GM12878 (cell line): ENCODE measurements at regions not wholly inside any gene's neighbourhood (a gene's known extent, or its start where the extent isn't known, plus 50 kb on each side); places are given as distances from the start of the nearest gene placed in this dataset.

ENCODE experiments used
- ATAC-seq: fragments of 200-7000 bp; cut with Tn5 transposase; 3 replicates; pipeline ENCODE4 v1.9.1; 2020; ENCODE audit warnings: mild to moderate bottlenecking, moderate library complexity
- BruUV-seq: library from RNA; stranded (reverse); fragments of 400-500 nt; replicated peaks from 2 replicates; lab custom pipeline; 2021; lab: Mats Ljungman, UMichigan
- CTCF ChIA-PET: fragments of 300-600 bp; sonication (Branson Sonifier 250); formaldehyde crosslinking; extraction: SDS; loops from one replicate; lab custom pipeline; 2021; ENCODE audit warnings: inconsistent platforms; lab: Yijun Ruan, JAX
- POLR2A ChIA-PET: fragments of 350-600 bp; formaldehyde crosslinking; extraction: SDS; loops from one replicate; lab custom pipeline; 2021; ENCODE audit warnings: inconsistent platforms; lab: Charles Lee
- RAD21 ChIA-PET: fragments of 300-600 bp; sonication (Branson Sonifier 250); formaldehyde crosslinking; loops from one replicate; lab custom pipeline; 2023; ENCODE audit warnings: antibody characterized with exemption; ENCODE audit not compliant: unreplicated experiment; lab: Charles Lee
- SMC1A ChIA-PET: fragments of 300-600 bp; sonication (Branson Sonifier 250); formaldehyde crosslinking; loops from one replicate; lab custom pipeline; 2023; ENCODE audit not compliant: unreplicated experiment, uncharacterized antibody; lab: Charles Lee
- DNase-seq: peaks from one replicate; pipeline ENCODE4 v3.0.0-alpha.2; 2011; ENCODE audit warnings: low read depth, low spot score
- FAIRE-seq: peaks from 3 replicates; lab custom pipeline; 2011; peaks lifted over from hg19 to GRCh38; lab: Jason Lieb, UNC
- H2AFZ ChIP-seq: 2 replicates; pipeline ENCODE4 v1.6.0; 2011; ENCODE audit warnings: low read depth, low read length, control low read depth; ENCODE audit not compliant: control insufficient read depth
- H3K27ac ChIP-seq: 2 replicates; pipeline ENCODE4 v1.5.1; 2011; ENCODE audit warnings: control low read depth; ENCODE audit not compliant: control insufficient read depth, insufficient read depth
- H3K27me3 ChIP-seq, 2 experiments: replicated peaks in 1 of 2; 2 replicates each; pipeline versions ENCODE4 v1.6.0 to v1.6.1; 2011; ENCODE audit warnings: low read length in 1 of 2; ENCODE audit not compliant: control insufficient read depth in 2 of 2, insufficient read depth in 2 of 2
- H3K36me3 ChIP-seq, 2 experiments: 2 replicates each; pipeline ENCODE4 v1.5.1; 2011; ENCODE audit warnings: low read length in 1 of 2; ENCODE audit not compliant: control insufficient read depth in 2 of 2, insufficient read depth in 2 of 2
- H3K4me1 ChIP-seq: 2 replicates; pipeline ENCODE4 v1.6.1; 2011; ENCODE audit warnings: mild to moderate bottlenecking, low read length, moderate library complexity, mixed read lengths; ENCODE audit not compliant: control insufficient read depth, insufficient read depth
- H3K4me2 ChIP-seq: 2 replicates; pipeline ENCODE4 v1.6.0; 2011; ENCODE audit warnings: control low read depth; ENCODE audit not compliant: control insufficient read depth, insufficient read depth
- H3K4me3 ChIP-seq: fragments of 200-600 bp; sonication (generic); 2 replicates; pipeline ENCODE4 v1.5.1; 2016
- H3K79me2 ChIP-seq: 2 replicates; pipeline ENCODE4 v1.6.0; 2011; ENCODE audit warnings: low read length; ENCODE audit not compliant: control insufficient read depth, insufficient read depth
- H3K9ac ChIP-seq: 2 replicates; pipeline ENCODE4 v1.8.0; 2011; ENCODE audit warnings: low read length, control low read depth, mixed read lengths; ENCODE audit not compliant: control insufficient read depth, insufficient read depth
- H3K9me3 ChIP-seq: replicated peaks from 3 replicates; pipeline ENCODE4 v1.5.1; 2011; ENCODE audit warnings: mild to moderate bottlenecking, low read length; ENCODE audit not compliant: control insufficient read depth, insufficient read depth
- H4K20me1 ChIP-seq: 2 replicates; pipeline ENCODE4 v1.6.0; 2011; ENCODE audit not compliant: control insufficient read depth, insufficient read depth
- CBFB ChIP-seq: IDR thresholded peaks from 2 replicates; pipeline ENCODE4 v1.6.1; 2016; ENCODE audit warnings: antibody characterized with exemption, low read depth
- CBX3 ChIP-seq: fragments of 200-600 bp; sonication (generic); IDR thresholded peaks from 2 replicates; pipeline ENCODE4 v1.6.1; 2016; ENCODE audit warnings: low read depth, borderline replicate concordance
- CEBPB ChIP-seq, 2 experiments: fragments of 150-350 bp in 1 of 2; IDR thresholded peaks; 2 replicates each; pipeline ENCODE4 v1.6.1; 2012 to 2014; ENCODE audit warnings: low read depth in 2 of 2, low read length in 2 of 2, borderline replicate concordance in 1 of 2, inconsistent platforms in 1 of 2
- CREB1 ChIP-seq: IDR thresholded peaks from 2 replicates; pipeline ENCODE4 v1.6.1; 2012; ENCODE audit warnings: low read depth, mild to moderate bottlenecking, inconsistent platforms
- EED ChIP-seq: sonication (generic); IDR thresholded peaks from 2 replicates; pipeline ENCODE4 v1.6.1; 2016; ENCODE audit warnings: antibody characterized with exemption, low read depth
- EGR1 ChIP-seq, 2 experiments: IDR thresholded peaks; 1 replicate in 1 of 2; 2 replicates in 1 of 2; pipeline ENCODE4 v1.6.1; 2011 to 2012; ENCODE audit warnings: low read depth in 2 of 2, low read length in 2 of 2, borderline replicate concordance in 1 of 2, mild to moderate bottlenecking in 1 of 2, moderate library complexity in 1 of 2
- JUND ChIP-seq: IDR thresholded peaks from 2 replicates; pipeline ENCODE4 v1.6.1; 2012; ENCODE audit warnings: low read depth, mild to moderate bottlenecking, low read length, improper control_type of control experiment, moderate library complexity
- LARP7 ChIP-seq: fragments of 450-650 bp; IDR thresholded peaks from 2 replicates; pipeline ENCODE4 v1.6.1; 2017; ENCODE audit warnings: mild to moderate bottlenecking
- NR2C1 ChIP-seq: fragments of 450-650 bp; IDR thresholded peaks from 2 replicates; pipeline ENCODE4 v1.6.1; 2017; ENCODE audit warnings: antibody characterized with exemption, mild to moderate bottlenecking, moderate library complexity
- PAX8 ChIP-seq: fragments of 450-650 bp; IDR thresholded peaks from 2 replicates; pipeline ENCODE4 v1.6.1; 2017; ENCODE audit warnings: mild to moderate bottlenecking, moderate library complexity
- POLR2A ChIP-seq: IDR thresholded peaks from 2 replicates; pipeline ENCODE4 v1.6.1; 2011; ENCODE audit warnings: low read depth, mild to moderate bottlenecking, low read length
- POLR2AphosphoS5 ChIP-seq: IDR thresholded peaks from 2 replicates; pipeline ENCODE4 v1.6.1; 2011; ENCODE audit warnings: mild to moderate bottlenecking, low read length, inconsistent platforms
- SIN3A ChIP-seq: IDR thresholded peaks from 2 replicates; pipeline ENCODE4 v1.6.1; 2012; ENCODE audit warnings: low read depth, low read length, improper control_type of control experiment
- SP1 ChIP-seq: IDR thresholded peaks from one replicate; pipeline ENCODE4 v1.6.1; 2011; ENCODE audit warnings: low read depth, low read length
- STAT3 ChIP-seq: IDR thresholded peaks from 2 replicates; pipeline ENCODE4 v1.6.1; 2011; ENCODE audit warnings: low read depth, low read length, improper control_type of control experiment
- TCF12 ChIP-seq: IDR thresholded peaks from 2 replicates; pipeline ENCODE4 v1.6.1; 2011; ENCODE audit warnings: low read depth, mild to moderate bottlenecking, low read length
- ZBED1 ChIP-seq: IDR thresholded peaks from 2 replicates; pipeline ENCODE4 v1.6.1; 2016; ENCODE audit warnings: borderline replicate concordance
- WGBS: methylation state at CpG from one replicate; pipeline ENCODE4 v1.1.6; 2016; ENCODE audit warnings: low lambda C conversion rate; ENCODE audit not compliant: insufficient replicate concordance, insufficient coverage; ENCODE audit errors: missing lambda C conversion rate; 5-methylcytosine and 5-hydroxymethylcytosine counted together
- in situ Hi-C: fragments of 300-500 bp; cut with MboI; formaldehyde crosslinking; loops from 9 replicates; pipeline ENCODE4 v1.14.3; 2018; ENCODE audit warnings: mixed read lengths
- intact Hi-C: fragments of 100-400 bp; cut with micrococcal nuclease; formaldehyde crosslinking; loops from one replicate; pipeline ENCODE4 v1.14.2; 2022; ENCODE audit not compliant: unreplicated experiment

DNA sequence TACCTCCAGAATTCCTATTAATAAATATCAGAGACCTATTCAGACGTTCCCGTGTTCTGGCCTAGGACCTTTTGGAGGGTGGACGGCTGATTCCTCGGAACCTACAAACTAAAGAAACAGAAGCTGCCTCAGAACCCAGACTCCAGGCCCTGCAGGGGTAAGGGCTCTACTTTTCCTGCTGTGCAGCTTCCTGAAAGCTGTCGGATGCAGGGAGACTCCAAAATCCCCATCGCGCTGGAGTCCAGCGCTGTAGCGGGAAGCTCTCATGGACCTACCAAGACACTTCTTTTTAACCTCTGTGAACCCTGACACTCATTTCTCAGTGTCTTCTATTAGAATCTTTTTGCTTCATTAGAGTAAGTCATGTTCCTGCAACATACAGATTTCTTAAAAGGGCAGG lies 244.5 kb upstream of the PITRM1 start:
- intact Hi-C loops = no loop called here
- no peaks in the 10 kb centered on the region for H3K4me1 ChIP-seq
- no peaks in the 10 kb centered on the region for H3K27me3 ChIP-seq
- in situ Hi-C loops = no loop called here
- H3K79me2 ChIP-seq = no peaks in the 10 kb centered on the region
- TF ChIP-seq PAX8 (no peak), CEBPB (IDR thresholded peaks at IDR 0.05; ENCODE audit: borderline replicate concordance in 1 of 2, low read depth in 2 of 2, low read length in 2 of 2) (no peak)
- no peak overlapping the region for H3K9ac ChIP-seq
- H3K9me3 ChIP-seq = no peaks in the 10 kb centered on the region; the same call in 2 of the 3 replicates
- H2AFZ ChIP-seq = no peak overlapping the region
- no peak overlapping the region for H3K4me2 ChIP-seq
- no TSS peak for BruUV-seq
- RAD21 ChIA-PET = no interaction called here
- SMC1A ChIA-PET = no interaction called here
- no peak for ATAC-seq
- no peak for DNase-seq
- CTCF ChIA-PET = no interaction called here
- H3K27ac ChIP-seq = no peak overlapping the region
- H4K20me1 ChIP-seq = no peaks in the 10 kb centered on the region
- 60% methylated on average over 9 of the region's 9 CpGs for WGBS
- no peak for FAIRE-seq
- no peaks in the 10 kb centered on the region for H3K36me3 ChIP-seq
- POLR2A ChIA-PET = no interaction called here
- H3K4me3 ChIP-seq = no peak overlapping the region

- DNase-seq (no peak), FAIRE-seq (no peak), ATAC-seq (no peak)
- Histone ChIP-seq H2AFZ (no peak overlapping the region), H3K27ac (no peak overlapping the region), H3K79me2 (no peaks in the 10 kb centered on the region), H3K9ac (no peak overlapping the region), H3K4me1 (no peaks in the 10 kb centered on the region), H4K20me1 (no peaks in the 10 kb centered on the region), H3K4me2 (no peak overlapping the region), H3K9me3 (peaks cover 3% of the 10 kb centered on the region; the same call in 1 of the 3 replicates), H3K27me3 (no peaks in the 10 kb centered on the region), H3K36me3 (no peaks in the 10 kb centered on the region), H3K4me3 (no peak overlapping the region)
- in situ Hi-C loops (no loop called here), intact Hi-C loops (no loop called here)
- CTCF ChIA-PET = no interaction called here
- RAD21 ChIA-PET = no interaction called here
- POLR2A ChIA-PET = no interaction called here
- TF ChIP-seq CBFB = no peak
- no peak for TF ChIP-seq JUND
- no peak for TF ChIP-seq STAT3
- TF ChIP-seq EED = no peak
- no peak for TF ChIP-seq PAX8
- TF ChIP-seq NR2C1 = no peak
- TF ChIP-seq POLR2A = no peak
- TF ChIP-seq SP1 = no peak
- no peak for TF ChIP-seq ZBED1
- no peak for TF ChIP-seq CBX3
- no peak for TF ChIP-seq POLR2AphosphoS5
- TF ChIP-seq CREB1 = no peak
- TF ChIP-seq TCF12 = no peak
- TF ChIP-seq SIN3A = no peak
- no peak for TF ChIP-seq LARP7
- no peak for TF ChIP-seq EGR1 (IDR thresholded peaks at IDR 0.05; ENCODE audit: borderline replicate concordance in 1 of 2, low read depth in 2 of 2, low read length in 2 of 2)
- BruUV-seq = no TSS peak
- SMC1A ChIA-PET = no interaction called here
- WGBS = 29% methylated on average over 17 of the region's 17 CpGs
Observed at GRCh38 chr10:3415878-3416605, 243.5 kb upstream of the PITRM1 start.
